Choroid plexus epithelial cell (primary cell): ENCODE measurements at regions not wholly inside any gene's neighbourhood (a gene's known extent, or its start where the extent isn't known, plus 50 kb on each side); places are given as distances from the start of the nearest gene placed in this dataset.
A peak's percentile ranks its signal among the peaks of the same experiment; 100 is the strongest.
"Not testable (repeated sequence)": the region's sequence is repeated elsewhere in the genome, so short reads cannot be mapped to it uniquely, and the experiment has no call there.

Source experiments
- DNase-seq: peaks from one replicate; pipeline ENCODE4 v3.0.0-alpha.2; 2010; ENCODE audit warnings: low read depth
- H3K4me3 ChIP-seq: 2 replicates; pipeline ENCODE4 v1.5.1; 2011; ENCODE audit warnings: low read depth, mild to moderate bottlenecking, control low read depth, low read length, moderate library complexity
- TF ChIP-seq, protein P1 (sequence below): conservative IDR thresholded peaks from 2 replicates; pipeline ENCODE4 v1.5.1; 2011; ENCODE audit warnings: low read depth, mild to moderate bottlenecking, control low read depth, inconsistent platforms, low read length, moderate library complexity

DNA sequence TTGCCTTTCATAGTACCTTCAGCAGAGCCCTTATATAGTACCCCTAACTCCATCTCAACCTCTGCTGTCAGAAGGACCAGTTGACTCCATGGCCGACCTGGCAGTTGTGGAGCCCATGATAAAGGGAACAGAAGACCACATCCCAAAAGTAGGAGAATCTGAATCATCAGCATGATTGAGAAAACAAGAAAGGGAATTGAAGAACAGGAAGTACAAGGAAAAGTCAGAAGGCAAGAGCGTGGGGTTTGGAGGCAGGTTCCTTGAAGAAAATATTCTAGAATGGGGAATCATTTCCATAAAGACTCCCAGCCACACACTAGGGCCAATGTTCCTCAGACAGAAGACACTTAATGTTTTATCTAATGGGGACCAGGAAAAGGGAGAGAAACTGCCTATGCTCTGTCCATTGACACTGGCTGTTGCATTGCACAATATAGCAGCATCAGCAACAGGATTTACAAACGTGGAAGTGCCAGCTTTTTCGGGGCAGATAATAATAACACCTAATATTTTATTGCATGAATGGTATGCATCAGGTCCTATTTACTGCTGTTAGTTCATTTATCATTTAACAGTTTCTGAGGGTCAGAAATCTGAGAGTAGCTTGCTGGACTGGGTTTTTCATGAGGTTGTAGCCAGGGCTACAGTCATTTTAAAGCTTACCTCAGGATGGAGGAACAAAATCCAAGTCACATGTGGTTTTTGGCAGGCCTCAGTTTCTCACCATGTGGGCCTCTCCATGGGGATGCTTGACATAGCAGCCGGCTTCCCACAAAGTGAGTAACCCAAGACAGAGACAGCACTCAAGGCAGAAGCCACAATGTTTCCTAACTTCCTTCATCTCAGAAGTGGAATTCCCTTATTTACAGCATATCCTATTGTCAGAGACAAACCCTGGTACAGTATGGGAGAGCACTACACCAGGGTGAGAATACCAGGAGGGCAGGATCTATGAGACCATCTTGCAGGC is 483.4 kb downstream of the PLPP3 start:
- peak; percentile 92 for DNase-seq
- TF ChIP-seq, protein P1, sequence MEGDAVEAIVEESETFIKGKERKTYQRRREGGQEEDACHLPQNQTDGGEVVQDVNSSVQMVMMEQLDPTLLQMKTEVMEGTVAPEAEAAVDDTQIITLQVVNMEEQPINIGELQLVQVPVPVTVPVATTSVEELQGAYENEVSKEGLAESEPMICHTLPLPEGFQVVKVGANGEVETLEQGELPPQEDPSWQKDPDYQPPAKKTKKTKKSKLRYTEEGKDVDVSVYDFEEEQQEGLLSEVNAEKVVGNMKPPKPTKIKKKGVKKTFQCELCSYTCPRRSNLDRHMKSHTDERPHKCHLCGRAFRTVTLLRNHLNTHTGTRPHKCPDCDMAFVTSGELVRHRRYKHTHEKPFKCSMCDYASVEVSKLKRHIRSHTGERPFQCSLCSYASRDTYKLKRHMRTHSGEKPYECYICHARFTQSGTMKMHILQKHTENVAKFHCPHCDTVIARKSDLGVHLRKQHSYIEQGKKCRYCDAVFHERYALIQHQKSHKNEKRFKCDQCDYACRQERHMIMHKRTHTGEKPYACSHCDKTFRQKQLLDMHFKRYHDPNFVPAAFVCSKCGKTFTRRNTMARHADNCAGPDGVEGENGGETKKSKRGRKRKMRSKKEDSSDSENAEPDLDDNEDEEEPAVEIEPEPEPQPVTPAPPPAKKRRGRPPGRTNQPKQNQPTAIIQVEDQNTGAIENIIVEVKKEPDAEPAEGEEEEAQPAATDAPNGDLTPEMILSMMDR, result no peak
- no peak overlapping the region for H3K4me3 ChIP-seq

DNA sequence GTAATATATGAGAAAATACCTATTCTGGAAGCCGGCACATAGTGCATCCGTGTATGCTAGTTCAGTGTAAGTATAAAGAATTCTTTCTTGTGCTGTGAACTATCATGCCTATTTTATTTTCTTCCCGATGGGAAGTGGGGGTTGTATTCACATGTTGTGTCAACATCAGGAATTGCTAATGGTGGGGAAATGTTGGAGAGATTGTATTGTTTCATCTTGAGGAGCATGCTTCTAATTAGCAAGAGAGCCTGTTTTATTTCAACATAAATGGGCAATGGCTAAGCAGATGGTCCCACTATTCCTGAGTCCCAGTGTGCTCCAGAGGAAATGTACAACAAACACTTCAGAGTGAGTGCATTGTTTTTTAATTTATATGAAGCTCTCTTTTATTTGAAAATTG is 485.2 kb downstream of the PLPP3 start:
- TF ChIP-seq, protein P1, result no peak
- no peak for DNase-seq
- no peak overlapping the region for H3K4me3 ChIP-seq

GRCh38 chr1:56092684-56093570 is 486.4 kb downstream of the PLPP3 start:
- H3K4me3 ChIP-seq, result no peak overlapping the region
- TF ChIP-seq, protein P1, result no peak
- DNase-seq, result no peak

DNA sequence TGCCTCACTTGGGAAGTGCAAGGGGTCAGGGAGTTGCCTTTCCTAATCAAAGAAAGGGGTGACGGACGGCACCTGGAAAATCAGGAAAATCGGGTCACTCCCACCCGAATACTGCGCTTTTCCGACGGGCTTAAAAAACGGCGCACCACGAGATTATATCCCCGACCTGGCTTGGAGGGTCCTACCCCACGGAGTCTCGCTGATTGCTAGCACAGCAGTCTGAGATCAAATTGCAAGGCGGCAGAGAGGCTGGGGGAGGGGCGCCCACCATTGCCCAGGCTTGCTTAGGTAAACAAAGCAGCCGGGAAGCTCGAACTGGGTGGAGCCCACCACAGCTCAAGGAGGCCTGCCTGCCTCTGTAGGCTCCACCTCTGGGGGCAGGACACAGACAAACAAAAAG is 489.5 kb downstream of the PLPP3 start:
- H3K4me3 ChIP-seq, DNase-seq: not testable (repeated sequence)

GRCh38 chr1:56084246-56084645 is 495.1 kb downstream of the PLPP3 start:
- TF ChIP-seq, protein P1, result no peak
- no peak for DNase-seq
- H3K4me3 ChIP-seq, result no peak overlapping the region

- TF ChIP-seq, protein P1, result no peak
- H3K4me3 ChIP-seq, result no peak overlapping the region
- DNase-seq, result no peak
Measured at GRCh38 chr1:56081736-56082135, 497.6 kb downstream of the PLPP3 start.

DNA sequence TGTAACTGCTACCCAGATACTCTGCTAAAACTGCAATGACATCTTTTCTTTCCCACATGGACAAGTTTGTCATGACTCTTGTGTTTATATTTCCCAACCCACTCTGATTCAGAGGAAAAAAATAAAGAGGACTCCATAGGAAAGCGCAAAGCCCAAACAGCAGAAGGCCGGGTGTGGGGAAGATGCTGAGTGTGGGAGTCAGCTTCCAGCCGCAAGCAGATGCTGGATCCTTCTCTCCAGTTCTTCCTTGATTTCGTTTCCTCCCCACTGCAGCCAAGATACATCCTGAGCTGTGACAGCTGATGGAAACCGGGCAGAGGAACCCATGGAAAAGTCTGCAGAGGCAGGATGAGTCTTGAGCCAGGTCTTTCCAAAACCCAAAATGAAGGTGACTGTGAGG is 498.2 kb downstream of the PLPP3 start:
- TF ChIP-seq, protein P1, result no peak
- no peak overlapping the region for H3K4me3 ChIP-seq
- DNase-seq, result no peak
